Astrocyte (in vitro differentiated cells and primary cell): ENCODE measurements at regions not wholly inside any gene's neighbourhood (a gene's known extent, or its start where the extent isn't known, plus 50 kb on each side); places are given as distances from the start of the nearest gene placed in this dataset.

Experiments used
- DNase-seq: peaks from one replicate; pipeline ENCODE4 v3.0.0-alpha.2; 2010; ENCODE audit warnings: low read depth
- FAIRE-seq: peaks from 2 replicates; lab custom pipeline; 2011; peaks lifted over from hg19 to GRCh38; lab: Jason Lieb, UNC
- H2AFZ ChIP-seq: 2 replicates; pipeline ENCODE4 v1.6.0; 2012; ENCODE audit warnings: low read depth, low read length, inconsistent platforms
- H3K27ac ChIP-seq: 2 replicates; pipeline ENCODE4 v1.5.1; 2011; ENCODE audit warnings: low read depth, low read length, inconsistent platforms
- H3K27me3 ChIP-seq: 2 replicates; pipeline ENCODE4 v1.6.0; 2011; ENCODE audit warnings: low read length, inconsistent platforms; ENCODE audit not compliant: insufficient read depth
- H3K36me3 ChIP-seq: 2 replicates; pipeline ENCODE4 v1.5.1; 2011; ENCODE audit warnings: low read length, inconsistent platforms; ENCODE audit not compliant: insufficient read depth
- H3K4me1 ChIP-seq: 2 replicates; pipeline ENCODE4 v1.5.1; 2011; ENCODE audit warnings: low read length, inconsistent platforms; ENCODE audit not compliant: insufficient read depth
- H3K4me2 ChIP-seq: 2 replicates; pipeline ENCODE4 v1.6.0; 2012; ENCODE audit warnings: low read length, inconsistent platforms
- H3K4me3 ChIP-seq: 2 replicates; pipeline ENCODE4 v1.5.1; 2011; ENCODE audit warnings: low read depth, mild to moderate bottlenecking, low read length, inconsistent platforms; ENCODE audit not compliant: insufficient read depth
- H3K79me2 ChIP-seq: 2 replicates; pipeline ENCODE4 v1.6.0; 2012; ENCODE audit warnings: mild to moderate bottlenecking, low read length, inconsistent platforms; ENCODE audit not compliant: insufficient read depth
- H3K9ac ChIP-seq: 2 replicates; pipeline ENCODE4 v1.6.0; 2012; ENCODE audit warnings: mild to moderate bottlenecking, low read length, inconsistent platforms
- H3K9me3 ChIP-seq: 2 replicates; pipeline ENCODE4 v1.5.1; 2012; ENCODE audit warnings: low read depth, mild to moderate bottlenecking, low read length, inconsistent platforms; ENCODE audit not compliant: insufficient read depth
- H4K20me1 ChIP-seq: 2 replicates; pipeline ENCODE4 v1.6.0; 2012; ENCODE audit warnings: low read length, inconsistent platforms; ENCODE audit not compliant: insufficient read depth
- H3K27ac Mint-ChIP-seq: one replicate; pipeline ENCODE4 v1.8.0; 2021; ENCODE audit warnings: mild to moderate bottlenecking, mixed read lengths; ENCODE audit not compliant: unreplicated experiment
- H3K27me3 Mint-ChIP-seq: one replicate; pipeline ENCODE4 v1.8.0; 2021; ENCODE audit warnings: low read depth, mixed read lengths; ENCODE audit not compliant: unreplicated experiment
- H3K36me3 Mint-ChIP-seq: one replicate; pipeline ENCODE4 v1.8.0; 2021; ENCODE audit warnings: low read depth, mixed read lengths; ENCODE audit not compliant: unreplicated experiment
- H3K4me1 Mint-ChIP-seq: one replicate; pipeline ENCODE4 v1.8.0; 2021; ENCODE audit warnings: low read depth, mixed read lengths; ENCODE audit not compliant: unreplicated experiment
- H3K4me3 Mint-ChIP-seq: one replicate; pipeline ENCODE4 v1.8.0; 2021; ENCODE audit warnings: mild to moderate bottlenecking, moderate library complexity, mixed read lengths; ENCODE audit not compliant: unreplicated experiment
- H3K9me3 Mint-ChIP-seq: one replicate; pipeline ENCODE4 v1.8.0; 2021; ENCODE audit warnings: mild to moderate bottlenecking, mixed read lengths; ENCODE audit not compliant: unreplicated experiment
- CTCF ChIP-seq: IDR thresholded peaks from 2 replicates; pipeline ENCODE4 v1.5.1; 2011; ENCODE audit warnings: low read depth, mild to moderate bottlenecking, inconsistent platforms, low read length, moderate library complexity; ENCODE audit not compliant: insufficient read depth
- EZH2 ChIP-seq: IDR thresholded peaks from 2 replicates; pipeline ENCODE4 v1.6.1; 2012; ENCODE audit warnings: mild to moderate bottlenecking, low read length, inconsistent platforms; ENCODE audit not compliant: insufficient read depth

GRCh38 chr5:68362331-68362730 lies 146.8 kb downstream of the PIK3R1 start:
- Mint-ChIP-seq H3K27ac (no peak overlapping the region), H3K9me3 (no peaks in the 10 kb centered on the region), H3K4me3 (no peak overlapping the region), H3K27me3 (no peaks in the 10 kb centered on the region), H3K36me3 (no peaks in the 10 kb centered on the region), H3K4me1 (peaks cover 4% of the 10 kb centered on the region)
- Histone ChIP-seq H3K79me2 (no peaks in the 10 kb centered on the region), H4K20me1 (no peaks in the 10 kb centered on the region), H3K4me1 (no peaks in the 10 kb centered on the region), H3K9ac (no peak overlapping the region), H3K4me2 (no peak overlapping the region), H2AFZ (no peak overlapping the region), H3K4me3 (no peak overlapping the region), H3K27me3 (no peaks in the 10 kb centered on the region), H3K27ac (no peak overlapping the region), H3K36me3 (no peaks in the 10 kb centered on the region), H3K9me3 (no peaks in the 10 kb centered on the region)
- DNase-seq (no peak), FAIRE-seq (no peak)
- TF ChIP-seq CTCF = no peak
- TF ChIP-seq EZH2 = no peak

GRCh38 chr5:68365889-68366288 lies 150.3 kb downstream of the PIK3R1 start:
- no peak overlapping the region for H3K4me2 ChIP-seq
- no peak overlapping the region for H3K9ac ChIP-seq
- H3K9me3 ChIP-seq = no peaks in the 10 kb centered on the region
- Mint-ChIP-seq H3K27ac (no peak overlapping the region), H3K4me1 (peaks cover 10% of the 10 kb centered on the region), H3K4me3 (no peak overlapping the region), H3K27me3 (no peaks in the 10 kb centered on the region), H3K36me3 (no peaks in the 10 kb centered on the region), H3K9me3 (no peaks in the 10 kb centered on the region)
- no peaks in the 10 kb centered on the region for H3K27me3 ChIP-seq
- FAIRE-seq = no peak
- H3K27ac ChIP-seq = no peak overlapping the region
- H3K4me3 ChIP-seq = no peak overlapping the region
- DNase-seq = no peak
- H2AFZ ChIP-seq = no peak overlapping the region
- no peaks in the 10 kb centered on the region for H4K20me1 ChIP-seq
- no peaks in the 10 kb centered on the region for H3K79me2 ChIP-seq
- no peaks in the 10 kb centered on the region for H3K36me3 ChIP-seq
- H3K4me1 ChIP-seq = peaks cover 9% of the 10 kb centered on the region
- TF ChIP-seq EZH2 = no peak
- no peak for TF ChIP-seq CTCF

- H3K4me1 ChIP-seq = peaks cover 9% of the 10 kb centered on the region
- H3K4me3 ChIP-seq = no peak overlapping the region
- TF ChIP-seq EZH2 = no peak
- TF ChIP-seq CTCF = no peak
- Mint-ChIP-seq H3K4me1 (peaks cover 10% of the 10 kb centered on the region), H3K27ac (no peak overlapping the region), H3K36me3 (no peaks in the 10 kb centered on the region), H3K4me3 (no peak overlapping the region), H3K27me3 (no peaks in the 10 kb centered on the region), H3K9me3 (no peaks in the 10 kb centered on the region)
- no peaks in the 10 kb centered on the region for H3K27me3 ChIP-seq
- FAIRE-seq = no peak
- no peaks in the 10 kb centered on the region for H3K36me3 ChIP-seq
- H4K20me1 ChIP-seq = no peaks in the 10 kb centered on the region
- H2AFZ ChIP-seq = no peak overlapping the region
- no peaks in the 10 kb centered on the region for H3K9me3 ChIP-seq
- no peak overlapping the region for H3K27ac ChIP-seq
- DNase-seq = no peak
- H3K4me2 ChIP-seq = no peak overlapping the region
- H3K79me2 ChIP-seq = no peaks in the 10 kb centered on the region
- no peak overlapping the region for H3K9ac ChIP-seq
Observed at GRCh38 chr5:68367287-68367686, 151.7 kb downstream of the PIK3R1 start.
